K562 (cell line): ENCODE measurements at regions not wholly inside any gene's neighbourhood (a gene's known extent, or its start where the extent isn't known, plus 50 kb on each side); places are given as distances from the start of the nearest gene placed in this dataset.

Source experiments
- ATAC-seq: fragments of 200-7000 bp; cut with Tn5 transposase; 3 replicates; pipeline ENCODE4 v1.9.1; 2020; ENCODE audit warnings: moderate library complexity
- BruUV-seq: library from RNA; stranded (reverse); fragments of 400-500 nt; replicated peaks from 2 replicates; lab custom pipeline; 2021; lab: Mats Ljungman, UMichigan
- CTCF ChIA-PET: fragments of 300-600 bp; formaldehyde crosslinking; extraction: SDS; loops from one replicate; lab custom pipeline; 2021; ENCODE audit warnings: low intra/inter-chr PET ratio; lab: Yijun Ruan, JAX
- POLR2A ChIA-PET: fragments of 300-600, 350-650 bp; sonication (Branson Sonifier 250); formaldehyde crosslinking; extraction: SDS; loops from one replicate; lab custom pipeline; 2021; ENCODE audit warnings: antibody characterized with exemption, inconsistent platforms; lab: Yijun Ruan, JAX
- DNase-seq, 4 experiments: peaks; one replicate each; pipeline versions ENCODE4 v3.0.0 to v3.0.0-alpha.2; 2011 to 2018; ENCODE audit warnings: low spot score in 3 of 4, mixed read lengths in 3 of 4; ENCODE audit errors: extremely low read depth in 1 of 4
- FAIRE-seq: peaks from 2 replicates; lab custom pipeline; 2011; peaks lifted over from hg19 to GRCh38; lab: Jason Lieb, UNC
- H2AFZ ChIP-seq: 2 replicates; pipeline ENCODE4 v1.6.0; 2011; ENCODE audit warnings: low read depth, low read length, control low read depth, inconsistent platforms
- H3K27ac ChIP-seq: fragments of 200-600 bp; 3 replicates; pipeline ENCODE4 v1.8.0; 2011; ENCODE audit warnings: low read depth, mild to moderate bottlenecking, control low read depth, inconsistent platforms, low read length, moderate library complexity, mixed read lengths; ENCODE audit errors: extremely low read depth
- H3K27me3 ChIP-seq, 2 experiments: fragments of 300-600 bp in 1 of 2; 2 replicates in 1 of 2; 3 replicates in 1 of 2; pipeline versions ENCODE4 v1.6.0 to v1.8.0; 2011; ENCODE audit warnings: inconsistent platforms in 2 of 2, low read length in 2 of 2, mild to moderate bottlenecking in 1 of 2, mixed read lengths in 1 of 2, moderate library complexity in 1 of 2; ENCODE audit not compliant: control insufficient read depth in 2 of 2, insufficient read depth in 2 of 2
- H3K36me3 ChIP-seq: fragments of 300-600 bp; 3 replicates; pipeline ENCODE4 v1.8.0; 2011; ENCODE audit warnings: mild to moderate bottlenecking, low read length, inconsistent platforms; ENCODE audit not compliant: control insufficient read depth, insufficient read depth
- H3K4me1 ChIP-seq, 2 experiments: fragments of 200-600 bp in 1 of 2; replicated peaks in 1 of 2; 2 replicates in 1 of 2; 3 replicates in 1 of 2; pipeline versions ENCODE4 v1.5.1 to v1.8.0; 2011; ENCODE audit warnings: inconsistent platforms in 2 of 2, low read length in 2 of 2, mild to moderate bottlenecking in 1 of 2, mixed read lengths in 1 of 2, moderate library complexity in 1 of 2; ENCODE audit not compliant: control insufficient read depth in 2 of 2, insufficient read depth in 2 of 2
- H3K4me2 ChIP-seq: 2 replicates; pipeline ENCODE4 v1.6.1; 2011; ENCODE audit warnings: low read length, control low read depth, inconsistent platforms, mixed read lengths; ENCODE audit not compliant: insufficient read depth
- H3K4me3 ChIP-seq: fragments of 200-600 bp; sonication (generic), shearing (Covaris generic); 2 replicates; pipeline ENCODE4 v1.5.1; 2016; ENCODE audit warnings: control low read depth, inconsistent platforms
- H3K79me2 ChIP-seq: fragments of 200-600 bp; 3 replicates; pipeline ENCODE4 v1.8.0; 2011; ENCODE audit warnings: low read length, inconsistent platforms; ENCODE audit not compliant: control insufficient read depth, insufficient read depth
- H3K9ac ChIP-seq, 2 experiments: 2 replicates each; pipeline versions ENCODE4 v1.6.0 to v1.6.1; 2011; ENCODE audit warnings: low read depth in 2 of 2, low read length in 2 of 2, control low read depth in 1 of 2, inconsistent platforms in 1 of 2, mild to moderate bottlenecking in 1 of 2, mixed read lengths in 1 of 2; ENCODE audit not compliant: insufficient read depth in 1 of 2
- H3K9me1 ChIP-seq: one replicate; pipeline ENCODE4 v1.6.0; 2011; ENCODE audit warnings: inconsistent platforms, mild to moderate bottlenecking, low read length, moderate library complexity; ENCODE audit not compliant: control insufficient read depth, insufficient read depth
- H3K9me3 ChIP-seq: replicated peaks from 2 replicates; pipeline ENCODE4 v1.5.1; 2011; ENCODE audit warnings: low read depth, low read length, inconsistent platforms; ENCODE audit not compliant: control insufficient read depth, insufficient read depth
- H4K20me1 ChIP-seq: replicated peaks from 2 replicates; pipeline ENCODE4 v1.6.1; 2011; ENCODE audit warnings: low read length, inconsistent platforms, mixed read lengths; ENCODE audit not compliant: control insufficient read depth, insufficient read depth
- FOXJ2 ChIP-seq: fragments of 200-800 bp; sonication (Bioruptor generic); IDR thresholded peaks from 2 replicates; pipeline ENCODE4 v1.6.1; 2016; ENCODE audit warnings: missing genetic modification characterization, missing compliant biosample characterization
- GABPB1 ChIP-seq: sonication (generic); formaldehyde crosslinking; IDR thresholded peaks from 2 replicates; pipeline ENCODE4 v1.8.0; 2022; ENCODE audit warnings: mild to moderate bottlenecking, missing genetic modification reagents
- GTF2A2 ChIP-seq: IDR thresholded peaks from 2 replicates; pipeline ENCODE4 v1.6.1; 2016; ENCODE audit warnings: mild to moderate bottlenecking, missing genetic modification characterization, missing compliant biosample characterization
- KLF10 ChIP-seq: fragments of 250-450 bp; sonication (Bioruptor Pico); IDR thresholded peaks from 2 replicates; pipeline ENCODE4 v1.6.1; 2021; ENCODE audit warnings: matching md5 sums
- L3MBTL2 ChIP-seq: fragments of 450-650 bp; IDR thresholded peaks from 2 replicates; pipeline ENCODE4 v1.6.1; 2016; ENCODE audit warnings: mild to moderate bottlenecking, moderate library complexity
- NCOR1 ChIP-seq: fragments of 450-650 bp; IDR thresholded peaks from 2 replicates; pipeline ENCODE4 v1.6.1; 2016; ENCODE audit warnings: mild to moderate bottlenecking, moderate library complexity
- NR2F6 ChIP-seq: fragments of 450-650 bp; formaldehyde crosslinking; IDR thresholded peaks from 2 replicates; pipeline ENCODE4 v1.4.0; 2020; ENCODE audit warnings: mild to moderate bottlenecking
- NR4A1 ChIP-seq, 2 experiments: fragments of 250-450 bp in 1 of 2; fragments of 450-650 bp in 1 of 2; sonication (Bioruptor Pico) in 1 of 2; IDR thresholded peaks; 2 replicates each; pipeline versions ENCODE4 v1.4.0 to v1.6.1; 2016 to 2020; ENCODE audit warnings: mild to moderate bottlenecking in 2 of 2, missing compliant biosample characterization in 1 of 2, missing genetic modification characterization in 1 of 2, moderate library complexity in 1 of 2
- NRF1 ChIP-seq, 2 experiments: fragments of 450-650 bp; IDR thresholded peaks in 1 of 2; conservative IDR thresholded peaks in 1 of 2; 2 replicates each; pipeline ENCODE4 v1.6.1; 2014; ENCODE audit warnings: mild to moderate bottlenecking in 2 of 2
- POLR2AphosphoS2 ChIP-seq: IDR thresholded peaks from 2 replicates; pipeline ENCODE4 v1.6.1; 2012; ENCODE audit warnings: low read length, improper control_type of control experiment
- PPARD ChIP-seq: fragments of 250-450 bp; sonication (Bioruptor Pico); IDR thresholded peaks from 2 replicates; pipeline ENCODE4 v1.8.0; 2022; ENCODE audit warnings: inconsistent platforms, mild to moderate bottlenecking, moderate library complexity
- SMARCC2 ChIP-seq: fragments of 450-650 bp; IDR thresholded peaks from 2 replicates; pipeline ENCODE4 v1.6.1; 2017; ENCODE audit warnings: antibody characterized with exemption, moderate library complexity, mild to moderate bottlenecking, low read depth
- VEZF1 ChIP-seq: fragments of 200-800 bp; sonication (Bioruptor generic); IDR thresholded peaks from 2 replicates; pipeline ENCODE4 v1.6.1; 2017; ENCODE audit warnings: missing genetic modification characterization, missing compliant biosample characterization
- ZNF280B ChIP-seq: fragments of 250-450 bp; sonication (Bioruptor Pico); IDR thresholded peaks from 2 replicates; pipeline ENCODE4 v1.5.1; 2021; ENCODE audit warnings: mild to moderate bottlenecking
- ZNF512 ChIP-seq: IDR thresholded peaks from 2 replicates; pipeline ENCODE4 v1.6.1; 2016; ENCODE audit warnings: missing genetic modification characterization, missing compliant biosample characterization
- ZNF584 ChIP-seq: fragments of 200-800 bp; sonication (Bioruptor generic); IDR thresholded peaks from 2 replicates; pipeline ENCODE4 v1.6.1; 2016; ENCODE audit warnings: low read depth, mild to moderate bottlenecking, missing genetic modification characterization, missing compliant biosample characterization
- WGBS: fragments of 100-300 bp; shearing (Covaris generic); methylation state at CpG from one replicate; pipeline ENCODE4 v1.1.6; 2016; ENCODE audit warnings: low coverage, mixed read lengths; ENCODE audit not compliant: insufficient coverage; ENCODE audit errors: missing lambda C conversion rate; 5-methylcytosine and 5-hydroxymethylcytosine counted together
- in situ Hi-C: fragments of 300-500 bp; cut with MboI; formaldehyde crosslinking; loops from 4 replicates; pipeline ENCODE4 v1.15.0; 2018; ENCODE audit warnings: inconsistent platforms, mixed read lengths
- intact Hi-C: fragments of 100-400 bp; cut with micrococcal nuclease; formaldehyde crosslinking; loops from 2 replicates; pipeline ENCODE4 v1.14.2; 2022

- no peak for TF ChIP-seq VEZF1 (CRISPR knock-in tag)
- TF ChIP-seq GTF2A2 (tag) = no peak
- TF ChIP-seq ZNF280B = no peak
- no peak for TF ChIP-seq SMARCC2
- TF ChIP-seq ZNF584 (CRISPR knock-in tag) = 0 out of 2 replicates have a peak, but pooled peaks have one; percentile 37
- no peak for TF ChIP-seq GABPB1 (CRISPR knock-in tag)
- 0 out of 2 replicates have a peak, but pooled peaks have one; percentile 26 for TF ChIP-seq L3MBTL2
Measured at GRCh38 chr3:71998995-71999673, 214.2 kb upstream of the PROK2 start (continued).

GRCh38 chr3:71997066-71997653 is 212.2 kb upstream of the PROK2 start:
- Histone ChIP-seq H3K4me3 (no peak overlapping the region), H3K9ac (no peak overlapping the region), H3K27me3 (no peaks in the 10 kb centered on the region; a peak in 1 of 5 replicates), H3K4me2 (no peak overlapping the region), H3K4me1 (peaks cover 0 to 4% of the 10 kb centered on the region in 2 experiments; a peak in 2 of 5 replicates), H2AFZ (no peak overlapping the region), H3K36me3 (no peaks in the 10 kb centered on the region), H3K9me1 (no peaks in the 10 kb centered on the region), H3K79me2 (no peaks in the 10 kb centered on the region), H3K9me3 (no peaks in the 10 kb centered on the region), H3K27ac (no peak overlapping the region), H4K20me1 (no peaks in the 10 kb centered on the region)
- ChIA-PET POLR2A (no interaction called here), CTCF (no interaction called here)
- intact Hi-C loops = no loop called here
- DNase-seq = no peak
- in situ Hi-C loops = no loop called here
- no peak for TF ChIP-seq NR4A1 (CRISPR knock-in tag; IDR thresholded peaks at IDR 0.05)
- TF ChIP-seq NR4A1 (tag; IDR thresholded peaks at IDR 0.05) = no peak
- no peak for TF ChIP-seq NCOR1
- no peak for TF ChIP-seq FOXJ2
- TF ChIP-seq POLR2AphosphoS2 = no peak
- peak; percentile 75 for TF ChIP-seq ZNF512 (tag)
- TF ChIP-seq PPARD = no peak
- no peak for TF ChIP-seq KLF10
- TF ChIP-seq NR2F6 (CRISPR knock-in tag) = no peak
- 0 out of 4 replicates have a peak, but pooled peaks of 1 of the 2 experiments have one; percentile 15 for TF ChIP-seq NRF1 (conservative IDR thresholded peaks at IDR 0.05 in 1 of 2, IDR thresholded peaks at IDR 0.05 in 1 of 2)
- FAIRE-seq = no peak
- 7% methylated on average over 3 of the region's 4 CpGs for WGBS
- no TSS peak for BruUV-seq
- ATAC-seq = no peak
